Left ventricle myocardium inferior (tissue), 1 donor: ENCODE measurements at regions not wholly inside any gene's neighbourhood (a gene's known extent, or its start where the extent isn't known, plus 50 kb on each side); places are given as distances from the start of the nearest gene placed in this dataset.
"Not testable (repeated sequence)": the region's sequence is repeated elsewhere in the genome, so short reads cannot be mapped to it uniquely, and the experiment has no call there.

ENCODE experiments used
- DNase-seq: peaks from one replicate; pipeline ENCODE4 v3.0.0-alpha.2; 2020
- H3K27ac ChIP-seq: fragments of 200-600 bp; replicated peaks from 2 replicates; pipeline ENCODE4 v1.8.0; 2021
- H3K27me3 ChIP-seq: fragments of 200-600 bp; 2 replicates; pipeline ENCODE4 v1.8.0; 2021; ENCODE audit warnings: low read depth
- H3K36me3 ChIP-seq: fragments of 200-600 bp; 2 replicates; pipeline ENCODE4 v1.8.0; 2021
- H3K4me1 ChIP-seq: fragments of 200-600 bp; 2 replicates; pipeline ENCODE4 v1.8.0; 2021
- H3K4me3 ChIP-seq: fragments of 200-600 bp; 2 replicates; pipeline ENCODE4 v1.8.0; 2021; ENCODE audit warnings: mild to moderate bottlenecking, moderate library complexity
- H3K9me3 ChIP-seq: fragments of 200-600 bp; replicated peaks from 2 replicates; pipeline ENCODE4 v1.8.0; 2021
- CTCF ChIP-seq: fragments of 200-600 bp; IDR thresholded peaks from 2 replicates; pipeline ENCODE4 v1.8.0; 2021; ENCODE audit warnings: antibody characterized with exemption, mild to moderate bottlenecking, borderline replicate concordance
- intact Hi-C: fragments of 100-400 bp; cut with micrococcal nuclease; formaldehyde crosslinking; loops from one replicate; pipeline ENCODE4 v1.11.0; 2022
- donor health status: DM: no; HTN: yes; CAD: no; lungs with severe emphysema.

- Histone ChIP-seq H3K27ac (no peak overlapping the region), H3K4me1 (no peaks in the 10 kb centered on the region), H3K4me3 (no peak overlapping the region), H3K36me3 (no peaks in the 10 kb centered on the region), H3K9me3 (no peaks in the 10 kb centered on the region), H3K27me3 (no peaks in the 10 kb centered on the region)
- no peak for TF ChIP-seq CTCF
- intact Hi-C loops, result no loop called here
- DNase-seq, result no peak
Measured at GRCh38 chr18:42510540-42510939, 555.5 kb downstream of the PIK3C3 start.

- TF ChIP-seq CTCF, result no peak
- H3K9me3 ChIP-seq, result no peaks in the 10 kb centered on the region
Measured at GRCh38 chr18:42513441-42513840, 558.4 kb downstream of the PIK3C3 start.

GRCh38 chr18:42514512-42514911, 559.5 kb downstream of the PIK3C3 start:
- no peak for TF ChIP-seq CTCF
- no peak overlapping the region for H3K4me3 ChIP-seq
- H3K36me3 ChIP-seq, result no peaks in the 10 kb centered on the region
- H3K9me3 ChIP-seq, result no peaks in the 10 kb centered on the region
- no peaks in the 10 kb centered on the region for H3K27me3 ChIP-seq
- no peak overlapping the region for H3K27ac ChIP-seq
- intact Hi-C loops, result no loop called here
- H3K4me1 ChIP-seq, result no peaks in the 10 kb centered on the region
- DNase-seq, result no peak

More at GRCh38 chr18:42513441-42513840, 558.4 kb downstream of the PIK3C3 start:
- Histone ChIP-seq H3K27me3 (no peaks in the 10 kb centered on the region), H3K27ac (no peak overlapping the region), H3K36me3 (no peaks in the 10 kb centered on the region), H3K4me3 (no peak overlapping the region), H3K4me1 (no peaks in the 10 kb centered on the region)
- DNase-seq, result no peak
- intact Hi-C loops, result no loop called here

- H3K27me3 ChIP-seq, result no peaks in the 10 kb centered on the region
- no peak overlapping the region for H3K27ac ChIP-seq
- H3K36me3 ChIP-seq, result no peaks in the 10 kb centered on the region
- DNase-seq, result no peak
- intact Hi-C loops, result no loop called here
- TF ChIP-seq CTCF, result no peak
- H3K4me1 ChIP-seq, result no peaks in the 10 kb centered on the region
- H3K4me3 ChIP-seq, result no peak overlapping the region
- H3K9me3 ChIP-seq, result no peaks in the 10 kb centered on the region
Measured at GRCh38 chr18:42517896-42518295, 562.9 kb downstream of the PIK3C3 start.

- H3K36me3 ChIP-seq, H3K9me3 ChIP-seq, H3K27me3 ChIP-seq, H3K27ac ChIP-seq, intact Hi-C loops, H3K4me1 ChIP-seq, DNase-seq, H3K4me3 ChIP-seq: not testable (repeated sequence)
Measured at GRCh38 chr18:42518331-42518730, 563.3 kb downstream of the PIK3C3 start.

- Histone ChIP-seq H3K27me3 (no peaks in the 10 kb centered on the region), H3K36me3 (no peaks in the 10 kb centered on the region), H3K4me1 (no peaks in the 10 kb centered on the region), H3K4me3 (no peak overlapping the region), H3K9me3 (no peaks in the 10 kb centered on the region), H3K27ac (no peak overlapping the region)
- intact Hi-C loops, result no loop called here
- no peak for TF ChIP-seq CTCF
- DNase-seq, result no peak
Measured at GRCh38 chr18:42520138-42520537, 565.1 kb downstream of the PIK3C3 start.
